Mucosa of stomach (tissue), 1 donor: ENCODE measurements at regions not wholly inside any gene's neighbourhood (a gene's known extent, or its start where the extent isn't known, plus 50 kb on each side); places are given as distances from the start of the nearest gene placed in this dataset.

ENCODE experiments used
- H3K27me3 ChIP-seq: one replicate; pipeline ENCODE4 v1.7.0; 2013; ENCODE audit warnings: mild to moderate bottlenecking, low read length; ENCODE audit not compliant: control insufficient read depth, insufficient read depth
- H3K36me3 ChIP-seq: one replicate; pipeline ENCODE4 v1.7.0; 2013; ENCODE audit warnings: low read length; ENCODE audit not compliant: control insufficient read depth, insufficient read depth
- H3K4me1 ChIP-seq: one replicate; pipeline ENCODE4 v1.7.0; 2013; ENCODE audit warnings: mild to moderate bottlenecking, low read length; ENCODE audit not compliant: control insufficient read depth, insufficient read depth
- H3K4me3 ChIP-seq: one replicate; pipeline ENCODE4 v1.7.0; 2013; ENCODE audit warnings: low read length
- H3K9ac ChIP-seq: one replicate; pipeline ENCODE4 v1.7.0; 2013; ENCODE audit warnings: mild to moderate bottlenecking, low read length, moderate library complexity
- H3K9me3 ChIP-seq: one replicate; pipeline ENCODE4 v1.7.0; 2013; ENCODE audit warnings: mild to moderate bottlenecking, low read length, moderate library complexity; ENCODE audit not compliant: control insufficient read depth
- donor health status: Pancreatic carcinoma.

GRCh38 chr1:82901118-82901517, 1097.8 kb downstream of the TTLL7 start:
- H3K9ac ChIP-seq, result no peak overlapping the region
- H3K36me3 ChIP-seq, result no peaks in the 10 kb centered on the region
- H3K4me1 ChIP-seq, result no peaks in the 10 kb centered on the region
- H3K27me3 ChIP-seq, result no peaks in the 10 kb centered on the region
- no peak overlapping the region for H3K4me3 ChIP-seq
- no peaks in the 10 kb centered on the region for H3K9me3 ChIP-seq

GRCh38 chr1:82899017-82899416, 1098.3 kb downstream of the ADGRL2 start:
- H3K4me1 ChIP-seq, result no peaks in the 10 kb centered on the region
- H3K4me3 ChIP-seq, result no peak overlapping the region
- no peaks in the 10 kb centered on the region for H3K36me3 ChIP-seq
- H3K9ac ChIP-seq, result no peak overlapping the region
- H3K27me3 ChIP-seq, result no peaks in the 10 kb centered on the region
- H3K9me3 ChIP-seq, result no peaks in the 10 kb centered on the region

- H3K4me1 ChIP-seq, result no peaks in the 10 kb centered on the region
- H3K9me3 ChIP-seq, result no peaks in the 10 kb centered on the region
- no peaks in the 10 kb centered on the region for H3K27me3 ChIP-seq
- no peak overlapping the region for H3K9ac ChIP-seq
- no peak overlapping the region for H3K4me3 ChIP-seq
- no peaks in the 10 kb centered on the region for H3K36me3 ChIP-seq
Observed at GRCh38 chr1:82897549-82897948, 1096.8 kb downstream of the ADGRL2 start.

GRCh38 chr1:82896036-82896435, 1095.3 kb downstream of the ADGRL2 start:
- Histone ChIP-seq H3K9me3 (no peaks in the 10 kb centered on the region), H3K4me3 (no peak overlapping the region), H3K36me3 (no peaks in the 10 kb centered on the region), H3K27me3 (no peaks in the 10 kb centered on the region), H3K9ac (no peak overlapping the region), H3K4me1 (no peaks in the 10 kb centered on the region)

GRCh38 chr1:82894635-82895034, 1093.9 kb downstream of the ADGRL2 start:
- Histone ChIP-seq H3K9me3 (no peaks in the 10 kb centered on the region), H3K4me1 (no peaks in the 10 kb centered on the region), H3K4me3 (no peak overlapping the region), H3K36me3 (no peaks in the 10 kb centered on the region), H3K9ac (no peak overlapping the region), H3K27me3 (no peaks in the 10 kb centered on the region)

GRCh38 chr1:82893712-82894470, 1093.2 kb downstream of the ADGRL2 start:
- Histone ChIP-seq H3K36me3 (no peaks in the 10 kb centered on the region), H3K4me1 (no peaks in the 10 kb centered on the region), H3K9ac (no peak overlapping the region), H3K9me3 (no peaks in the 10 kb centered on the region), H3K4me3 (no peak overlapping the region), H3K27me3 (no peaks in the 10 kb centered on the region)

- no peak overlapping the region for H3K9ac ChIP-seq
- H3K4me1 ChIP-seq, result no peaks in the 10 kb centered on the region
- H3K4me3 ChIP-seq, result no peak overlapping the region
- H3K36me3 ChIP-seq, result no peaks in the 10 kb centered on the region
- no peaks in the 10 kb centered on the region for H3K27me3 ChIP-seq
- H3K9me3 ChIP-seq, result no peaks in the 10 kb centered on the region
Observed at GRCh38 chr1:82880506-82880905, 1079.8 kb downstream of the ADGRL2 start.

GRCh38 chr1:82879701-82880305, 1079.1 kb downstream of the ADGRL2 start:
- Histone ChIP-seq H3K4me3 (no peak overlapping the region), H3K4me1 (no peaks in the 10 kb centered on the region), H3K27me3 (no peaks in the 10 kb centered on the region), H3K9me3 (no peaks in the 10 kb centered on the region), H3K36me3 (no peaks in the 10 kb centered on the region), H3K9ac (no peak overlapping the region)

GRCh38 chr1:82875170-82875569, 1074.4 kb downstream of the ADGRL2 start:
- Histone ChIP-seq H3K27me3 (no peaks in the 10 kb centered on the region), H3K4me1 (no peaks in the 10 kb centered on the region), H3K36me3 (no peaks in the 10 kb centered on the region)

GRCh38 chr1:82874041-82874440, 1073.3 kb downstream of the ADGRL2 start:
- no peaks in the 10 kb centered on the region for H3K4me1 ChIP-seq

More at GRCh38 chr1:82875170-82875569, 1074.4 kb downstream of the ADGRL2 start:
- Histone ChIP-seq H3K9me3 (no peaks in the 10 kb centered on the region), H3K9ac (no peak overlapping the region), H3K4me3 (no peak overlapping the region)

GRCh38 chr1:82870332-82870731, 1069.6 kb downstream of the ADGRL2 start:
- H3K4me3 ChIP-seq, result no peak overlapping the region
- H3K36me3 ChIP-seq, result no peaks in the 10 kb centered on the region
- H3K9ac ChIP-seq, result no peak overlapping the region
- H3K27me3 ChIP-seq, result no peaks in the 10 kb centered on the region
- no peaks in the 10 kb centered on the region for H3K4me1 ChIP-seq
- H3K9me3 ChIP-seq, result no peaks in the 10 kb centered on the region

More at GRCh38 chr1:82874041-82874440, 1073.3 kb downstream of the ADGRL2 start:
- Histone ChIP-seq H3K9me3 (no peaks in the 10 kb centered on the region), H3K36me3 (no peaks in the 10 kb centered on the region), H3K9ac (no peak overlapping the region), H3K4me3 (no peak overlapping the region), H3K27me3 (no peaks in the 10 kb centered on the region)

- H3K9me3 ChIP-seq, result no peaks in the 10 kb centered on the region
- H3K27me3 ChIP-seq, result no peaks in the 10 kb centered on the region
- no peak overlapping the region for H3K4me3 ChIP-seq
- H3K9ac ChIP-seq, result no peak overlapping the region
- no peaks in the 10 kb centered on the region for H3K4me1 ChIP-seq
- no peaks in the 10 kb centered on the region for H3K36me3 ChIP-seq
Observed at GRCh38 chr1:82867781-82868180, 1067.0 kb downstream of the ADGRL2 start.
